ENCODE measurements at regions not wholly inside any gene's neighbourhood (a gene's known extent, or its start where the extent isn't known, plus 50 kb on each side); places are given as distances from the start of the nearest gene placed in this dataset.

DNA sequence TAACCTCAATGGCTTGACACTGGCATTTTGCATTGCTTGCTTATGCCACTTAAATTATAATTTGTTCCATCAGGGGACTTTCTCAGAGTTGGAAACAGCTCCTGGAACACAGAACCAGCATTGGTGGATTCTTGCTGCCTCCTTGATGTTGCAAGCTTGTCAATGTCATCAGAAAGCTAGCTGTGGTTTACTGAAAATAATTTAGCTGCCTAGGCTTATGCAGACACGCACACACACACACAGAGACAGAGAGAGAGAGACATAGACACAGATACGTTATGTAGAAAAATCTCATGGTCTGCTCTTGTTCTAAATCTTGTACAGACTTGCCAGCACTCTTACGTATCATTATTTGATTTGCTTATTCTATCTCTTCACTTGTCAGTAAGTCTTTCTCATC lies 78.0 kb downstream of the HMHB1 start:
- no peak for TF ChIP-seq CTCF (conservative IDR thresholded peaks at IDR 0.05; ENCODE audit: low read depth, low read length)
- no peak for DNase-seq (ENCODE audit: low read depth)
- no peak overlapping the region for H3K4me3 ChIP-seq (ENCODE audit: low read depth, low read length)

- no peak for DNase-seq (ENCODE audit: low read depth)
These were observed 78.5 kb downstream of the HMHB1 start for GRCh38 chr5:143890487-143890886.

DNA sequence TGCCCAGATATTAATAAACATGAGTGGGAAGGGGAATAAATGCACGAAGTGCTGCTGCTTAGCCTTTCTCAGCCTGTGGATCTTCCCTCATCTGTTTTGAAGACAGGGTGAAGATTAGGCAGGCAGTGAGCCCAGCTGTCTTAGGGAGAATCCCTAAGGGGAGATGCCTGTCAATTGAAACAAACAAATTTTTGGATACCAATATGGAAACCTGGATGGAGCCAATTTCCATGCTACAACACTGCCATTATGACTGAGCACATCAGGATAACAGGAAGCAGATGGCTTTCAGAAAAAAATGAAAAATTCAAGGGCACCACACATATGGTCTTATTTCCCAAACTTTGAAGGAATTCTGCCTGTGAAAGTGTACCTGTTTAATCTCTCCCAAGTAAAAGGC lies 80.3 kb downstream of the HMHB1 start:
- no peak overlapping the region for H3K4me3 ChIP-seq (ENCODE audit: low read depth, low read length)
- TF ChIP-seq CTCF (conservative IDR thresholded peaks at IDR 0.05; ENCODE audit: low read depth, low read length) = no peak
- DNase-seq (ENCODE audit: low read depth) = no peak

More at GRCh38 chr5:143890487-143890886, 78.5 kb downstream of the HMHB1 start:
- no peak for TF ChIP-seq CTCF (conservative IDR thresholded peaks at IDR 0.05; ENCODE audit: low read depth, low read length)
- no peak overlapping the region for H3K4me3 ChIP-seq (ENCODE audit: low read depth, low read length)

- no peak for TF ChIP-seq CTCF (conservative IDR thresholded peaks at IDR 0.05; ENCODE audit: low read depth, low read length)
- no peak for DNase-seq (ENCODE audit: low read depth)
- no peak overlapping the region for H3K4me3 ChIP-seq (ENCODE audit: low read depth, low read length)
These were observed 80.9 kb downstream of the HMHB1 start for GRCh38 chr5:143892908-143893307.

DNA sequence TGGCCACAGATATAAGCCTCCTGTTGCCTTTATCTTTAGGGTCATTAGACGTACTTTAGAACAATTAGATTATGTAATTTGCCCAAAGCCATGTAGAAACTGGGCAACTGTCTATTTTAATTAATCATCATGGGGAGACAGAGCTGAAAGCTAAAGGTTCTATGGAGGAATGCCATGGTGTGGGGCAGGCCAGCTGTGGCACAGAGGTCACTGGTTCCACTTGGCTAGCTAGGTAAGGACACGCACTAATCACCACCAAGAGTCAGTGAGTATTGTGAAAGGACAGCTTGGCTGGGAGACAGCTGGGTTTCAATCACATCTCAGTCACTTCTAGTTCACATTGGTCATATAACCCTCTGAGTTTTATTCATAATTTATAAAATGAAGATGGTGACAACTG lies 81.7 kb downstream of the HMHB1 start:
- TF ChIP-seq CTCF (conservative IDR thresholded peaks at IDR 0.05; ENCODE audit: low read depth, low read length) = no peak
- DNase-seq (ENCODE audit: low read depth) = no peak
- no peak overlapping the region for H3K4me3 ChIP-seq (ENCODE audit: low read depth, low read length)

DNA sequence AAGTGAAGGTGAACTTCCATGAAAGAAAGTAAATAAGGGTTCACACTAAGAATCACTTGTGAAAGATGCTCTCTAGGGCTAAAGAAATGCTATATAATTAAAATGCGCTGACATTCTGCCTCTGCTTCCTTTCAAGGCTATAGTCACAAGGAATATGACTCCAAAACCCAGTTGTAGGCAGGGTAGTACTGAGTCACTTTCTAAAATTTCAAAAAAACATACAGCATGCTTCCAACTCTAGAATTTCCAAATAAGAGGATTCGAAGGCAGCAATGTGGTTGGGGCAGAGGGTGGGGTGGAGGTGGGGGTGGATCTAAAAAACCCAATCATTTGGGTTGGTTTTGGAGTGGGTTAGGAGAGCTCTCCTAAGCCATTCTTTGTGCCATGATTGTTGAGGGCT lies 84.6 kb downstream of the HMHB1 start:
- TF ChIP-seq CTCF (conservative IDR thresholded peaks at IDR 0.05; ENCODE audit: low read depth, low read length) = no peak

DNA sequence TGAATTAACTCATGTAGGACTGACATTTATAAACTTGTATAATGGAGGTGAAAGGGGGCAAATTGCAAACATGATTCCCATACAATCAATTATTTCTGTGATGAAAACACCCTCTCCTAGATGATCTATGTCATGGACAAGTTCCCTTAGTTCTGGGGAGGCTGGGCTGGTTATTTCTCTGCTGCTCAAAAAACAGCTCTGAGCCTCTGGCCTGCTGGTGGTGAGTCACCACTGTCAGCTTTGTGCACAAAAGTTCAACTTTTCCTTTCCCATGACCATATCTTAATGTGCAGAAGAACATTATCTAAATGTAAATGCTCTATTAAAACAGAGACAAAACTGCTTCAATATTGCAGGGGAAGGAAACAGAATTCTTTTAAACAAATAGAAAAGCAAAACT lies 85.0 kb downstream of the HMHB1 start:
- TF ChIP-seq CTCF (conservative IDR thresholded peaks at IDR 0.05; ENCODE audit: low read depth, low read length) = no peak
- no peak overlapping the region for H3K4me3 ChIP-seq (ENCODE audit: low read depth, low read length)
- no peak for DNase-seq (ENCODE audit: low read depth)

More for the DNA sequence above, 84.6 kb downstream of the HMHB1 start:
- no peak overlapping the region for H3K4me3 ChIP-seq (ENCODE audit: low read depth, low read length)
- no peak for DNase-seq (ENCODE audit: low read depth)

All from epithelial cell of proximal tubule (primary cell).